LNCAP (cell line): ENCODE measurements at regions not wholly inside any gene's neighbourhood (a gene's known extent, or its start where the extent isn't known, plus 50 kb on each side); places are given as distances from the start of the nearest gene placed in this dataset.

ENCODE experiments used
- TF ChIP-seq, protein P1 (sequence below): fragments of 450-650 bp; IDR thresholded peaks from 2 replicates; pipeline ENCODE4 v1.5.1; 2017; ENCODE audit warnings: mild to moderate bottlenecking

DNA sequence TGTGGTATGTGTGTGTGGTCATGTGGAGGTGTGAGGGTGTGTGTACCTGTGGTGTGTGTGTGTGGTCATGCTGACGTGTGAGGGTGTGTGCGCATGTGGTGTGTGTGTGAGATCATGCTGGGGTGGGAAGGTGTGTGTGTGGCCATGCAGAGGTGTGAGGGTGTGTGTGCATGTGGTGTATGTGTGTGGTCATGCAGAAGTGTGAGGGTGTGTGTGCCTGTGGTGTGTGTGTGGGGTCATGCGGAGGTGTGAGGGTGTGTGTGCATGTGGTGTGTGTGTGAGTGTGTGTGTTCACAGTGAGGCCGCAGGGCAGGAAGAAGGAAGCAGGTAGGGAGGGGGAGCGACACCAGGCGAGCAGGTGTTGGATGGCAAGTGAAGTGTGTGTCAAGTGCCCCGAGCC lies 259.0 kb downstream of the LOXHD1 start:
- TF ChIP-seq, protein P1, sequence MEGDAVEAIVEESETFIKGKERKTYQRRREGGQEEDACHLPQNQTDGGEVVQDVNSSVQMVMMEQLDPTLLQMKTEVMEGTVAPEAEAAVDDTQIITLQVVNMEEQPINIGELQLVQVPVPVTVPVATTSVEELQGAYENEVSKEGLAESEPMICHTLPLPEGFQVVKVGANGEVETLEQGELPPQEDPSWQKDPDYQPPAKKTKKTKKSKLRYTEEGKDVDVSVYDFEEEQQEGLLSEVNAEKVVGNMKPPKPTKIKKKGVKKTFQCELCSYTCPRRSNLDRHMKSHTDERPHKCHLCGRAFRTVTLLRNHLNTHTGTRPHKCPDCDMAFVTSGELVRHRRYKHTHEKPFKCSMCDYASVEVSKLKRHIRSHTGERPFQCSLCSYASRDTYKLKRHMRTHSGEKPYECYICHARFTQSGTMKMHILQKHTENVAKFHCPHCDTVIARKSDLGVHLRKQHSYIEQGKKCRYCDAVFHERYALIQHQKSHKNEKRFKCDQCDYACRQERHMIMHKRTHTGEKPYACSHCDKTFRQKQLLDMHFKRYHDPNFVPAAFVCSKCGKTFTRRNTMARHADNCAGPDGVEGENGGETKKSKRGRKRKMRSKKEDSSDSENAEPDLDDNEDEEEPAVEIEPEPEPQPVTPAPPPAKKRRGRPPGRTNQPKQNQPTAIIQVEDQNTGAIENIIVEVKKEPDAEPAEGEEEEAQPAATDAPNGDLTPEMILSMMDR, result no peak

DNA sequence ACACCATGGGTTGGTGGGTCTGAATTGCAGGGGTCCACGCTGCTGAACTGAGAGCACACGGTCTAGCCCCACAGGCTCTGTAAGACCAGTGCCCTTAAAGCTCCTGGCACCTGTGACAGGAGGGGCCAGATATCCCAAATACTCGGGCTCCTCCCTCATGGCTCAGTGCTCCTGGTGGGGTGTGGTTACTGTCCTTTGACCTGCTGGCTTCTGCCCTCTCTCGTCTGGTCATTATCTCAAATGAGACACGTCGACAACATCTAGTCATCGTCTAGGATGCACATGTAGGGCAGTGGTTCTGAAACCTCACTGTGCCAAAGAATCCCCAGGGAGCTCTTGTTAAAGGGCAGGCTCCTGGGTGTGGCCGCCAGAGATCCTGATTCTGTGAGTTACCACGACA lies 258.4 kb downstream of the LOXHD1 start:
- TF ChIP-seq, protein P1, result no peak

DNA sequence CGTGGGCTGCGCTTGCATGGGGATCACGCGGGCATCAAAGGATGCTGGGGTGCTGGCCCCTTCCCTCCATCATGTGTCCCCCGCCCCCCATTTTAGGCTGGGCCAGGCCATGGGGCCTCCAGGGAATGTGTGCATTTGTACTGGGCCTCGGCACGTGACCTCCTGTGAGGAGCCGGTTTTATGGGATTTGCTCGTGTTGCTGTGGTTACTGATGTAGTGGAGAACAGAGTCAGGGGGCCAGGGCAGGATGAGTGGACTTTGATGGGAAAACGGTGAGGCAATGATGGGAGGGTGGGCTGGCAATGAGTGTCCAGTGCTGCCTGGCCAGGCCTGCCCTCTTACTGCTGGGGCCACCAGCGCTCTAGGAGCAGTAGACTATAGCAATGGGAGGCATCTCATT lies 257.7 kb downstream of the LOXHD1 start:
- TF ChIP-seq, protein P1, result no peak

DNA sequence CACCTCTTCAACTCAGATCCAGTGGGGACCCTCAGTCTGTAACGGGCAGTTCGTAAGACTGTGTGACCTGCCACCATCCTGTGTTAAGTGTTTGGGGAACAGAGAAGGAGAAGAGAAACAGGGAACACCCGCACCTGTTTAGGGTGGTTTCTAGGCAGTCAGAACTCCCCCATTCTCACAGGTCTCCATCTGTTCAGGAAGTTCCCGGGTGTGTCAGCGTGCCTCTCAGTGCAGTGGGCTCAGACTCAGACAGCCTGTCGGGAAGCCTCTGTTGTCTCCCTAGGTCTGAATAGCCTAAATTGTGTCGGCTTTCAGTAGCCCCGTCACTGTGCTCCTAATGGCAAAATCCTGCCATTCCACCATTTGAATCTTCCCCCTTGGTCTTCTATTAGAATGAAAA lies 256.6 kb downstream of the LOXHD1 start:
- TF ChIP-seq, protein P1, result no peak

DNA sequence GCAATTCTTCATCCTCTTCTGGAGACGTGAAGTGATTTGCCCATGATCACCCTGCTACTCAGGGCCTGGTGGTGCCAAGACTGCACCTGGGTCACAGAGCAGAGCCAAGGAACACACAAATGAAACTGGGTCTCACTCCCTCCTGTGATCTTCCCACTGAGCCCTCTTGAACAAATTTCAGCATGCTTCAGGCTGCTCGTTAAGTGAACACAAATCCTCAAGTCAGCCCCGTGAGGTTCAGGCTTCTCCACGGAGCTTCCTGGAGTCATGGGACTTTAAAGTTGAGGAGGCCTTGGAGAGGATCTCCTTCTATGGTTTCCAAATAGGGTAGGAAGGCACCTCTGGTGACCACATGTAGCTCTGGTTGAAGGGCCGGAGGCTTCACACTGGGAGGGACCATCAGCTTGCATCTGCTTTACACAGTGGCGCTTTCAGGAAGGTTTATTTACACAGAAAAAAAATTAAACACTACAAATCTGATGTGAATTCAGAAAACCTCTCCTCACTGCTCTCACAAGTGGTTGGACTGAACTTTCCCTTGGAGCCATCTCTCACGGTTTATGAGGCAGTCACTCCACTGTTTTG lies 255.4 kb downstream of the LOXHD1 start:
- TF ChIP-seq, protein P1, result no peak

DNA sequence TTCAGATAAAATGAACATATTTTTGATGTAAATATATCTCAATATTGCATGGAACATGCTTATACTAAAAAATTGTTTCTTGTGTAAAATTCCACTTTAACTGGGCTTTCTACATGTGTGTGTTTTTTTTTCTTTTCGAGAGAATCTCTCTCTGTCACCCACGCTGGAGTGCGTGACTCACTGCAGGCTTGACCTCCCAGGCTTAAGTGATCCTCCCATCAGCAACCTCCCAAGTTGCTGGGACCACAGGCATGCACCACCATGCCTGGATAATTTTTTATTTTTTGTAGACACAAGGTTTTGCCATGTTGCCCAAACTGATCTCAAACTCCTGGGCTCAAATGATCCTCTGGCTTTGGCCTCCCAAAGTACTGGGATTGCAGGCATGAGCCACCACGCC lies 254.6 kb downstream of the LOXHD1 start:
- TF ChIP-seq, protein P1, result no peak

DNA sequence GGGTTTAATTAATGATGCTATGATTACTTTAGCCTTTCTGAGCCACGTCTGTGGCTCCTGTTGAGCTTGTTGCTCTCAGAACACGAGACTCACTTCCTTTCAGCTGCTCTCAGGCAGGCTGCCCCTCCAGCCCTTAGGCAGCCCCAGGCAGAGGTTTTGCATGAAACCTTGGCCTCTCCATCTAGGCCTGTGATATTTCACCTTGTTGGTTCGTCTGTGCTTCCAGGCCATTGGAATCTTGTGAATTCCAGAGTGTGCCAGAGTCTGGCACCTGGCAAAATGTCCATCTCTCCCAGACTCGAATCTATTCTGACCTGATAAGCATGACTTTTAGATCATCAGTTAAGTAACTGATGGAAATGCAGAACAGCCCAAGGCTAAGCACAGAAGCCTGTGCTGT lies 254.1 kb downstream of the LOXHD1 start:
- TF ChIP-seq, protein P1, result no peak

DNA sequence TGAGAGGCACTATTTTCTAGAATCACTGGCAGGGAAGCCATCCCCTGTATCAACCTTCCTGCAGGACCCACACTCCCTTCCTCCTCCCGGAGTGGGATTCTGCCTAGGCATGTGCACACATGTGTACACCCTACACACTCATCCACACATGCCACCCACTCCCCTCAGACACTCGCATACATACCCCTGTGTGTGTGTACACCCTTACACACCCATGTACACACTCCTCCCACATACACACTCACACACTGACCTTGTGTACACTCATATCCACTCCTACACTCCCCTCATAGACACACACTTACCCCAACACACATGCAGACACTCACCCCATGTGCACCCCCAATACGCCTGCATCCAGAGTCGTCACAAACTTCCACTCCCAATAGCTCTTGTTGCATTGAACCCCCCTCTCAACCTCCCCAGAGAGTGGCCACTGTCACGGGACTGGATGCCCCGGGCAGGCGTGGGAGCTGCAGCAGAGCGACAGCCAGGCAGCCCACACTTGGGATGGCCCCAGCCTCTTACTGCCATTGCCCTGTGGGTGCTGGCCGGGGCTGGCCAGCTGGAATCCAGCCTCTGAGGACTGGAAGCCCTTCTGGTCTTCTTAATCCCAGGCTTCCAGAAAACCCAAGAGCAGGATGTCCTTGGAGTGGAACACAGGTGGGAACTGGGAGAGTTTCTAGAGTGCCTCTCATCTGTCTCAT lies 251.0 kb downstream of the LOXHD1 start:
- TF ChIP-seq, protein P1, result no peak
